GM12872 (cell line): ENCODE measurements at regions not wholly inside any gene's neighbourhood (a gene's known extent, or its start where the extent isn't known, plus 50 kb on each side); places are given as distances from the start of the nearest gene placed in this dataset.

Experiments used
- TF ChIP-seq, protein P1 (sequence below): IDR thresholded peaks from 3 replicates; pipeline ENCODE4 v1.5.1; 2011; ENCODE audit warnings: low read depth, mild to moderate bottlenecking, low read length, moderate library complexity; ENCODE audit not compliant: insufficient read depth

DNA sequence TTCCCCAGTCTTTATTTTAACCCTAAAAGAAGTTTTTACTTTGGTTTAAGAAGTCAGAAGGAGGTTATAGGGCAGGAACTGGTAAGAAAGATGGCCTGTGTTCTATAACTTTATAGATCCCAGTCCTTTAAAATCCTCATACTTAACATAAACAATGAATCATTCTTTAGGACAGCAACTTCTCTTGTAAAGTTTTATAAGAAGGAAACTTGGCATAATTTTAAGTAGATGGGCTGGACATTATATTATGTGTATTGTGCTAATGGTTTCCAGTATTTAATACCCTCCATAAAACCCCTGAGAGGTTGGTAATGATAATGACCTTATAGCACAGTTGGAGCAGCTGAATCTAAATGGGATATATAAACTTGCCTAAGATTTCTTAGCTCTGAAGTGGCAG, 247.2 kb downstream of the FAM170A start:
- TF ChIP-seq, protein P1, sequence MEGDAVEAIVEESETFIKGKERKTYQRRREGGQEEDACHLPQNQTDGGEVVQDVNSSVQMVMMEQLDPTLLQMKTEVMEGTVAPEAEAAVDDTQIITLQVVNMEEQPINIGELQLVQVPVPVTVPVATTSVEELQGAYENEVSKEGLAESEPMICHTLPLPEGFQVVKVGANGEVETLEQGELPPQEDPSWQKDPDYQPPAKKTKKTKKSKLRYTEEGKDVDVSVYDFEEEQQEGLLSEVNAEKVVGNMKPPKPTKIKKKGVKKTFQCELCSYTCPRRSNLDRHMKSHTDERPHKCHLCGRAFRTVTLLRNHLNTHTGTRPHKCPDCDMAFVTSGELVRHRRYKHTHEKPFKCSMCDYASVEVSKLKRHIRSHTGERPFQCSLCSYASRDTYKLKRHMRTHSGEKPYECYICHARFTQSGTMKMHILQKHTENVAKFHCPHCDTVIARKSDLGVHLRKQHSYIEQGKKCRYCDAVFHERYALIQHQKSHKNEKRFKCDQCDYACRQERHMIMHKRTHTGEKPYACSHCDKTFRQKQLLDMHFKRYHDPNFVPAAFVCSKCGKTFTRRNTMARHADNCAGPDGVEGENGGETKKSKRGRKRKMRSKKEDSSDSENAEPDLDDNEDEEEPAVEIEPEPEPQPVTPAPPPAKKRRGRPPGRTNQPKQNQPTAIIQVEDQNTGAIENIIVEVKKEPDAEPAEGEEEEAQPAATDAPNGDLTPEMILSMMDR, result no peak

DNA sequence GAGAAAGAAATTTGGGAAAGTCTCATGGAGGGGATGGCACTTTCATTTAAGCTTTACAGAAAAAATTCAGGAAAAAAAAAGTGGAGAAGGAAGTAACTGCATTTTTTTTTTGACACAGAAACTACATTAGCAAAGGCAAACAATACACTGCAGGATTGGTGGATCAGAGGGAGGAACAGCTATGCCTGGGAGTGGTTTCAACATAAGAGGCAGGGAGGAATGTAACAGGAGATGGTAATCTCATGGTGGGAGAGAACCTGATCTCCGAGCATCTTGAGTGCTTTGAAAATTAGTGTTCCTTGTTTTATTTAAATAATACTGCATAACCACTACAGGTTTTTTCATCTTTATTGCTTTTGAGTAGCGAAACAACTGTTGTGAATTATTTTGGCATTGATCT, 249.4 kb downstream of the FAM170A start:
- TF ChIP-seq, protein P1, result no peak

DNA sequence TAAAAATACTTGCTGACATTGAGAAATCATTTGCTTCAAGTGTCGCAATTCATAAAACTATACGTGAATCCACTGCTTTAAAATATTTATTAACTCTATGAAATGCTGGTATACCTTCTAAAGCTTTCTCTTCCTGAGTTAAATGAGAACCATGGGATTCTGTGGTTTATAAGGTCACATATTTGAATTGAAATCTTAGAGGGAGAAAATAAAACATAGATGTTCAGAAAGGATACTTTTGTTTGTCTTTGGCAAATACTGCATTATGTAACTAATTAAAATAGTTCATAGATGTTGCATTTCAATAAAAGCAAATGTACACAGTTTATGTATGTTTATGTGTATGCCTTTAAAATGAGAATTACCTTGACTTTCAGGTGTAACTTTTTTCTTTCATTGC, 250.1 kb downstream of the FAM170A start:
- TF ChIP-seq, protein P1, result no peak

DNA sequence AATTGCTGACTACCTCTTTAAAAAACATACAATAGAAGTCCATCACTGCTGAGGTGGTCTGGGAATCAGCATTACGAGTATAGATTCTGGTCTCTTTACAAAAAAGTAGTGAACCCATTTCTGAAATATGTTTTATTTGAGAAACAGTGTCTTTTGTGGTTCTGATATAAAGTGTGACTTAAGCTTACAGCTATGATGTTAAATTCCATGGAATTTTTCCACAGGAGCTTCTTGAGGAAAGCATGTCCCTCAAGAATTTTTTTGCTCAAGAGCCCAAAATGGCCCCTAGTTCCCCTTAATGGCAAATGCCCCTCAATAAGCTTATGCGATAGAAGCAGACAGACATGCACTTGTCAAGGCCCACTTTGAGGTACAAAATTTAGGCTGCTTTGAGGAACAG, 265.7 kb downstream of the FAM170A start:
- TF ChIP-seq, protein P1, result no peak

DNA sequence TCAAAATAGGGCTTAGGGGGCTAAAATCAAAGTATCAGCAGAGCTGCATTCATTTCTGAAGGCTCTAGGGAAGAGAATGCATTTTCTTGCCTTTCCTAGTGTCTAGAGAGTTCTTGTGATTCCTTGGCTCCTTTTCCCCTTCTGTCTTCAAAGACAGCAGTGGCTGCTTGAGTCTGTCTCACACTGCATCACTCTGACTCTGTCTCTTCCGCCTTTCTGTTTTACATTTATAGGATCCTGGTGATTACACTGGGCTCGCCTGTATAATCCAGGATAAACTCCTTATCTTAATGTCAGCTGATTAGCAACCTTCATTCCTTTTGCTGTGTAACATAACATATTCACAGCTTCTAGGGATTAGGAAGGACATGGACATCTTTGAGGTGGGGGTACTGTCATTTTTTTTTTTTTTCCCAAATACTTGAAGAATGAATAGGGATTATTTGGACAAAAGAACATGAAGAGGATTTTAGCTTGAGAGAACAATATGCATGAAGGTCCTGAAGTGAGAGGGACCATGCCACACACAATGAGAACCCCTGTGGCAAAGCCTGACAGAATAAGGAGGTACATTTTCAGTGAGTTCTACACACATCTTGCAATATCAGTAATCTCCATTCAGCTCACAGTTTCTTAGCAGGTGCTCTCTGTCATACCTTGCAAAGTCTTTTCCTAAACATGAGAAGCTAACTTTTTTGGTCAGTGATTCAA, 267.6 kb downstream of the FAM170A start:
- TF ChIP-seq, protein P1, result no peak

DNA sequence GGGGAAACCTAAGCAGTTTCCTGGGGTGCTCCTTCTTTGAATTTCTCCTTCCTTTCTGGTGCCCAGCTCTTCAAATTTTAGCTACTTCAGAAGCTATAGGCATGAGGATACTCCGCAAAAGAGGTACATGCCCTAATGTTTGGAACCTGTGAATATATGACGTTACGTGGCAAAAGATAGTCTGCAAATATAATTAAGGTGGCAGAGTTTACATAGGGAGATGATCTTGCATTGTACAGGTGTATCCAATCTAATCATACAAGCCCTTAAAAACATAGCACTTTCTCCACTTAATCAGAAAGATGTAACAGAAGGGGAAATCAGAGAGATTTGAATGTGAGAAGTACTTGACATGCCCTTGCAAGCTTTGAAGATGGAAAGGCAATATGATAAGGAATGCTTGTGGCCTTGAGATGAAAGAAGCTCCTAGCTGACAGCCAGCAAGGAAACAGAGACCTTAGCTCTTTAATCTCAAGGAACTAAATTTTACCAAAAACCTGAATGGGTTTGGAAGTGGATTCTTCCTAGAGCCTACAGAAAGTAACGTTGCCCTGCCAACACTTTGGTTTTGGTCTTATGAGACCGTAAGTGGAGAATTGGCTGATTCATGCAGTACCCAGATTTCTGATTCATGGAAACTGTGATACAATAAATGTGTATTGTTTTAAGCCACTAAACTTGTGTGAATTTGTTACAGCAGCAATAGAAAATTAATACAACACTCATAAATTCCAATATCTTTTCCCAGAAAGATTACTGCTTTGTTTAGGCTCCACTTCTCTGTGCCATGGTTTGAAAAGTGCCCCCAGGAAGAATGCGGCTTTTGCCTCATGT, 268.4 kb downstream of the FAM170A start:
- TF ChIP-seq, protein P1, result no peak

DNA sequence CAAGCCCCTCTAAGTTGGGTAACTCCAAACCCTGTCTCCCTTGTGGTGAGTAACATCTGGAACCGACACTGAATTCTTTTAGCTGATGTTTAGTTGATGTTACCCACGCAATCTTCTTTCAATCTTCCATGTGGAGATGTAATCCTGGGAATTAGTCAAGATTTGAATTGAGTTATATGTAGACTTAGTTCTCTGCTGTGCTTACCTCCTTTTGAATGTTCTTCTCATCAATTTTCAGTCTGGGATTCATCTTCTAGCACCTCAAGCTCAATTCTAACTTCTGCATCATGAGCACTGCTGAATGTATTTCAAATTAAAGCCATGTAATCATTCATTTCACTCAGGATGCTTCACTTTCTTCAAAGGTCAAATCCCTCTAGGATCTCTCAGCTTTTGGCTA, 270.6 kb downstream of the FAM170A start:
- TF ChIP-seq, protein P1, result no peak
